Tibial nerve (tissue), 4 donors: ENCODE measurements at regions not wholly inside any gene's neighbourhood (a gene's known extent, or its start where the extent isn't known, plus 50 kb on each side); places are given as distances from the start of the nearest gene placed in this dataset.

Experiments used
- EP300 ChIP-seq, 2 donors: sonication (generic); formaldehyde crosslinking; IDR thresholded peaks; one replicate each; pipeline ENCODE4 v1.6.1; 2017; ENCODE audit warnings: antibody characterized with exemption in 2 of 2, mild to moderate bottlenecking in 1 of 2
- POLR2A ChIP-seq, 2 donors: fragments of 450-650 bp; IDR thresholded peaks; one replicate each; pipeline ENCODE4 v1.6.1; 2017; ENCODE audit warnings: antibody characterized with exemption in 2 of 2, mild to moderate bottlenecking in 2 of 2, moderate library complexity in 2 of 2
- TF ChIP-seq, protein P1 (sequence below), 5 experiments: fragments of 200-600 bp in 3 of 5; fragments of 450-650 bp in 2 of 5; sonication (generic) in 3 of 5; IDR thresholded peaks; one replicate each; pipeline ENCODE4 v1.5.1; 2016 to 2019; ENCODE audit warnings: antibody characterized with exemption in 5 of 5, mild to moderate bottlenecking in 3 of 5, moderate library complexity in 2 of 5

- TF ChIP-seq, protein P1, sequence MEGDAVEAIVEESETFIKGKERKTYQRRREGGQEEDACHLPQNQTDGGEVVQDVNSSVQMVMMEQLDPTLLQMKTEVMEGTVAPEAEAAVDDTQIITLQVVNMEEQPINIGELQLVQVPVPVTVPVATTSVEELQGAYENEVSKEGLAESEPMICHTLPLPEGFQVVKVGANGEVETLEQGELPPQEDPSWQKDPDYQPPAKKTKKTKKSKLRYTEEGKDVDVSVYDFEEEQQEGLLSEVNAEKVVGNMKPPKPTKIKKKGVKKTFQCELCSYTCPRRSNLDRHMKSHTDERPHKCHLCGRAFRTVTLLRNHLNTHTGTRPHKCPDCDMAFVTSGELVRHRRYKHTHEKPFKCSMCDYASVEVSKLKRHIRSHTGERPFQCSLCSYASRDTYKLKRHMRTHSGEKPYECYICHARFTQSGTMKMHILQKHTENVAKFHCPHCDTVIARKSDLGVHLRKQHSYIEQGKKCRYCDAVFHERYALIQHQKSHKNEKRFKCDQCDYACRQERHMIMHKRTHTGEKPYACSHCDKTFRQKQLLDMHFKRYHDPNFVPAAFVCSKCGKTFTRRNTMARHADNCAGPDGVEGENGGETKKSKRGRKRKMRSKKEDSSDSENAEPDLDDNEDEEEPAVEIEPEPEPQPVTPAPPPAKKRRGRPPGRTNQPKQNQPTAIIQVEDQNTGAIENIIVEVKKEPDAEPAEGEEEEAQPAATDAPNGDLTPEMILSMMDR (IDR thresholded peaks at IDR 0.05): no peak
- no peak for TF ChIP-seq EP300 (IDR thresholded peaks at IDR 0.05)
- no peak for TF ChIP-seq POLR2A (IDR thresholded peaks at IDR 0.05)
Measured at GRCh38 chr6:98724537-98724936, 109.8 kb upstream of the POU3F2 start.
